ENCODE measurements at regions not wholly inside any gene's neighbourhood (a gene's known extent, or its start where the extent isn't known, plus 50 kb on each side); places are given as distances from the start of the nearest gene placed in this dataset.

DNA sequence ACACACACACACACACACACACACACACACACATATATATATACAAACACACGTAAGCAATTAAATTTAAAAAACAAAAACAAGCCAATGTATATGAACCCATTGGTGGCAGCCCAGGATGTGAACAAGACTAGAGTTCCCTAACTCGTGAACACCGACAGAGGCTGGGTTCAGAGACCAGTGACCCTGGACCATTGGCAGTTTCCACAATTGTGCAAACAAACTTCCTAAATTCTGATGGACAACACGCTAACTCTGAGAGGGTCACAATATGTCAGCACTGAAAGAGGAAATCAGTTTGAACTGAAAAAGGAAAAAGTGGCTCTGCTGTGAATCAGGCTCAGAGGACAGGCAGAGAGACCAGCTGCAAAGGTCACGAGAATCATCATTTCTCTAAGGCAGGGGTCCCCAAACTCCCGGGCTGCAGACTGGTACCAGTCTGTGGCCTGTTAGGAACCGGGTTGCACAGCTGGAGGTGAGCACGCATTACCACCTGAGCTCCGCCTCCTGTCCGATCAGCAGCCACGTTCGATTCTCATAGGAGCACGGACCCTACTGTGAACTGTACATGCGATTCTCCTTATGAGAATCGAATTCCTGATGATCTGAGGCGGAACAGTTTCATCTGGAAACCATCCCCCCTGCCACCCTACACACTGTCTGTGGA lies 50.5 kb upstream of the ERO1B start:
- ChIA-PET POLR2A (interaction anchor here (0.5 kb wide), 1 partner anchor 83 kb away, joined by 3 read pairs; no protein-coding TSS in a partner anchor), CTCF (ENCODE audit: low intra/inter-chr PET ratio) (no interaction called here)
- TF ChIP-seq KDM2B (CRISPR knock-in tag; IDR thresholded peaks at IDR 0.05) (no peak), STAT5B (CRISPR knock-in tag; IDR thresholded peaks at IDR 0.05) (no peak), TCF3 (CRISPR knock-in tag; IDR thresholded peaks at IDR 0.05) (no peak), ZNF639 (CRISPR knock-in tag; conservative IDR thresholded peaks at IDR 0.05 in 1 of 2, IDR thresholded peaks at IDR 0.05 in 1 of 2) (no peak), TOE1 (IDR thresholded peaks at IDR 0.05; ENCODE audit: borderline replicate concordance) (no peak), TOE1 (CRISPR knock-in tag; IDR thresholded peaks at IDR 0.05; ENCODE audit: borderline replicate concordance, low read depth) (no peak), FOXA1 (IDR thresholded peaks at IDR 0.05; ENCODE audit: borderline replicate concordance) (no peak), FIP1L1 (IDR thresholded peaks at IDR 0.05; ENCODE audit: low read depth, low read length, poor library complexity, severe bottlenecking) (no peak), RCOR1 (IDR thresholded peaks at IDR 0.05; ENCODE audit: borderline replicate concordance in 1 of 2, low read depth in 2 of 2, low read length in 2 of 2) (no peak), SREBF2 (CRISPR knock-in tag; IDR thresholded peaks at IDR 0.05) (no peak), NCOA2 (IDR thresholded peaks at IDR 0.05; ENCODE audit: partially characterized antibody in 2 of 2) (no peak), KDM4B (IDR thresholded peaks at IDR 0.05; ENCODE audit: borderline replicate concordance in 2 of 2, low read depth in 1 of 2) (no peak), KAT7 (CRISPR knock-in tag; IDR thresholded peaks at IDR 0.05; ENCODE audit: borderline replicate concordance) (no peak), POU5F1 (IDR thresholded peaks at IDR 0.05; ENCODE audit: borderline replicate concordance, low read depth, low read length, partially characterized antibody) (no peak), ZC3H11A (IDR thresholded peaks at IDR 0.05; ENCODE audit: low read depth, low read length) (no peak), MAFK (IDR thresholded peaks at IDR 0.05; ENCODE audit: low read length) (no peak), MBD2 (IDR thresholded peaks at IDR 0.05; ENCODE audit: borderline replicate concordance, low read depth) (no peak)
- TF ChIP-seq, protein P1, sequence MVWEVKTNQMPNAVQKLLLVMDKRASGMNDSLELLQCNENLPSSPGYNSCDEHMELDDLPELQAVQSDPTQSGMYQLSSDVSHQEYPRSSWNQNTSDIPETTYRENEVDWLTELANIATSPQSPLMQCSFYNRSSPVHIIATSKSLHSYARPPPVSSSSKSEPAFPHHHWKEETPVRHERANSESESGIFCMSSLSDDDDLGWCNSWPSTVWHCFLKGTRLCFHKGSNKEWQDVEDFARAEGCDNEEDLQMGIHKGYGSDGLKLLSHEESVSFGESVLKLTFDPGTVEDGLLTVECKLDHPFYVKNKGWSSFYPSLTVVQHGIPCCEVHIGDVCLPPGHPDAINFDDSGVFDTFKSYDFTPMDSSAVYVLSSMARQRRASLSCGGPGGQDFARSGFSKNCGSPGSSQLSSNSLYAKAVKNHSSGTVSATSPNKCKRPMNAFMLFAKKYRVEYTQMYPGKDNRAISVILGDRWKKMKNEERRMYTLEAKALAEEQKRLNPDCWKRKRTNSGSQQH (CRISPR knock-in tag; IDR thresholded peaks at IDR 0.05) = no peak
- TF ChIP-seq, protein P2, sequence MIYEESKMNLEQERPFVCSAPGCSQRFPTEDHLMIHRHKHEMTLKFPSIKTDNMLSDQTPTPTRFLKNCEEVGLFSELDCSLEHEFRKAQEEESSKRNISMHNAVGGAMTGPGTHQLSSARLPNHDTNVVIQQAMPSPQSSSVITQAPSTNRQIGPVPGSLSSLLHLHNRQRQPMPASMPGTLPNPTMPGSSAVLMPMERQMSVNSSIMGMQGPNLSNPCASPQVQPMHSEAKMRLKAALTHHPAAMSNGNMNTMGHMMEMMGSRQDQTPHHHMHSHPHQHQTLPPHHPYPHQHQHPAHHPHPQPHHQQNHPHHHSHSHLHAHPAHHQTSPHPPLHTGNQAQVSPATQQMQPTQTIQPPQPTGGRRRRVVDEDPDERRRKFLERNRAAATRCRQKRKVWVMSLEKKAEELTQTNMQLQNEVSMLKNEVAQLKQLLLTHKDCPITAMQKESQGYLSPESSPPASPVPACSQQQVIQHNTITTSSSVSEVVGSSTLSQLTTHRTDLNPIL (CRISPR knock-in tag; IDR thresholded peaks at IDR 0.05) = no peak

More for the DNA sequence above, 50.5 kb upstream of the ERO1B start:
- WGBS (ENCODE audit: insufficient coverage, low coverage, missing lambda C conversion rate) = 48% methylated on average over 16 of the region's 16 CpGs
- H2AFZ ChIP-seq (ENCODE audit: low read depth, low read length) = peak overlapping the region; percentile 65
- no peak overlapping the region; a peak in 1 of 4 replicates for H3K9ac ChIP-seq (ENCODE audit: insufficient read depth in 1 of 2, low read depth in 2 of 2, low read length in 2 of 2)
- intact Hi-C loops (cut with micrococcal nuclease) (no loop called here), in situ Hi-C loops (cut with MboI) (no loop called here)
- FAIRE-seq (no peak), ATAC-seq (no peak), DNase-seq (ENCODE audit: extremely low read depth in 1 of 4, low spot score in 3 of 4) (no peak)
- no peaks in the 10 kb centered on the region for H3K79me2 ChIP-seq (ENCODE audit: control insufficient read depth, insufficient read depth, low read length)
- H3K27me3 ChIP-seq (ENCODE audit: control insufficient read depth in 2 of 2, insufficient read depth in 2 of 2, low read length in 2 of 2) = no peaks in the 10 kb centered on the region; a peak in 1 of 5 replicates
- H3K9me1 ChIP-seq (ENCODE audit: control insufficient read depth, insufficient read depth, low read length) = no peaks in the 10 kb centered on the region
- H3K36me3 ChIP-seq (ENCODE audit: control insufficient read depth, insufficient read depth, low read length) = no peaks in the 10 kb centered on the region
- no TSS peak for BruUV-seq (replicated peaks)
- H3K4me1 ChIP-seq (replicated peaks in 1 of 2; ENCODE audit: control insufficient read depth in 2 of 2, insufficient read depth in 2 of 2, low read length in 2 of 2) = no peaks in the 10 kb centered on the region; a peak in 2 of 5 replicates
- H3K9me3 ChIP-seq (replicated peaks; ENCODE audit: control insufficient read depth, insufficient read depth, low read depth, low read length) = no peaks in the 10 kb centered on the region
- no peak overlapping the region for H3K4me2 ChIP-seq (ENCODE audit: insufficient read depth, low read length)
- H4K20me1 ChIP-seq (replicated peaks; ENCODE audit: control insufficient read depth, insufficient read depth, low read length) = no peaks in the 10 kb centered on the region
- H3K4me3 ChIP-seq = no peak overlapping the region
- H3K27ac ChIP-seq (ENCODE audit: extremely low read depth, low read depth, low read length) = no peak overlapping the region
